ENCODE measurements at regions not wholly inside any gene's neighbourhood (a gene's known extent, or its start where the extent isn't known, plus 50 kb on each side); places are given as distances from the start of the nearest gene placed in this dataset.

DNA sequence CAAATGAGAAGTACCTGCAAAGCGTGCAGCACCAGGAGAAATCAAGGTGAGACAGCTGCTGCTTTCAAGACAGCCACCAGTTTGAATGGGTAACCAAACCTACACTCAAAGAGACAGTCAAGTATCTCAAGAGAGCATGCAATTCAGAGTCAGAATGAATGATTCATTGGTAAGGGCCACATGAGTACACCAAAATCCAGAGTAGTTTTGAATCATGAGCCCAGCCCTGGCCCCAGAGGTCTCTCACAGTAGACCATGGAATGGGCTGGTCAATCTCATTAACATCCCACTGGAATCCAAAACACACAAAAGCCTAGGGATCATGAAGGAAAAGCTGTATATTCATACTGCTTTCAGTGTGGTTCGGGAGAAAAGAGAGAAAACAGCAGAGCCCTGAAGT is 242.8 kb downstream of the TBL1XR1 start:
- no peak for DNase-seq (ENCODE audit: low spot score)
- TF ChIP-seq CTCF (IDR thresholded peaks at IDR 0.05; ENCODE audit: extremely low read depth, missing control alignments), result no peak

DNA sequence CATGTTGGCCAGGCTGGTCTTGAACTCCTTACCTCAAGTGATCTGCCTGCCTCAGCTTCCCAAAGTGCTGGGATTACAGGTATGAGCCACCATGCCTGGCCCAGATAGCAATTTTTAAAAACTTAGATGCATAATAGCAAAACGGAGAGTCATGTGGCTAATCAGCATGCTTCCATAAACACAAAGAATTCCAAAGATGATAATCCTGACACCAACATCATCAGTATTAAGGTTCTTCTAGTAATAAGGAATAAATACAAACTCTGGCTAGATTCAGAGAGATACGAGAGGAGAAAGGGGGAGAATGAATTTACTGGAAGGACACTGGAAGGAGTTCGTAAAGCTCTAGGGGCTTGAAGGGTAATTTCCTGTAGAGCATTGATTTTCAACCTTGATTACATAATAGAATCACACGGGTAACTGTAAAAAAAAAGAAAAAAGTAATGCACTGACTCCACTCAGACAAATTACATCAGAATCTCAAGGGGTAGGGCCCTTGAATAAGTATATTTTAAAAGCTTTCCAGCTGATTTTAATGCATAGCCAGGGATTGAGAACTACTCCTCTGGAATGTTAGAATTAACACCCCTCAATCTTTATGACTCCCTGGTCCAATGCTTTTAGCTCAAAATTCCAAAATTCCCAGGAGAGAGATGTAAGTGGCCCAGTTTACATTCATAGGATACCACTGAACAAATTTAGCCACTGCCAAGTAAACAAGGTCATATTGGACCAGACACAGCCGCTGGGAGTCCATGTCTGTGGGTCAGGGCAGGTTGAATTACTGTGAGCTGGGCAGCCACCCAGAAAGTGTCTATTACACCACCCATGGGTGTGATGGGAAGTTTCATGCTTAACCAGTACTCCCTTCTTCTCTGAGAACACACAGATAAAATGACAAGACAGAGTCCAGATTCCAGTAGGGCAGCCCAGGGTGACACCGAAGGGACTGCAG is 243.9 kb downstream of the TBL1XR1 start:
- no peak for DNase-seq (ENCODE audit: low spot score)
- no peak for TF ChIP-seq CTCF (IDR thresholded peaks at IDR 0.05; ENCODE audit: extremely low read depth, missing control alignments)

- no peak for DNase-seq (ENCODE audit: low spot score)
- no peak for TF ChIP-seq CTCF (IDR thresholded peaks at IDR 0.05; ENCODE audit: extremely low read depth, missing control alignments)
Observed at GRCh38 chr3:176951586-176952292, 245.5 kb downstream of the TBL1XR1 start.

GRCh38 chr3:176951144-176951543 is 246.1 kb downstream of the TBL1XR1 start:
- no peak for DNase-seq (ENCODE audit: low spot score)
- TF ChIP-seq CTCF (IDR thresholded peaks at IDR 0.05; ENCODE audit: extremely low read depth, missing control alignments), result no peak

GRCh38 chr3:176950743-176951142 is 246.5 kb downstream of the TBL1XR1 start:
- DNase-seq (ENCODE audit: low spot score), result no peak
- no peak for TF ChIP-seq CTCF (IDR thresholded peaks at IDR 0.05; ENCODE audit: extremely low read depth, missing control alignments)

GRCh38 chr3:176948151-176948550 is 249.1 kb downstream of the TBL1XR1 start:
- no peak for TF ChIP-seq CTCF (IDR thresholded peaks at IDR 0.05; ENCODE audit: extremely low read depth, missing control alignments)
- DNase-seq (ENCODE audit: low spot score), result no peak

DNA sequence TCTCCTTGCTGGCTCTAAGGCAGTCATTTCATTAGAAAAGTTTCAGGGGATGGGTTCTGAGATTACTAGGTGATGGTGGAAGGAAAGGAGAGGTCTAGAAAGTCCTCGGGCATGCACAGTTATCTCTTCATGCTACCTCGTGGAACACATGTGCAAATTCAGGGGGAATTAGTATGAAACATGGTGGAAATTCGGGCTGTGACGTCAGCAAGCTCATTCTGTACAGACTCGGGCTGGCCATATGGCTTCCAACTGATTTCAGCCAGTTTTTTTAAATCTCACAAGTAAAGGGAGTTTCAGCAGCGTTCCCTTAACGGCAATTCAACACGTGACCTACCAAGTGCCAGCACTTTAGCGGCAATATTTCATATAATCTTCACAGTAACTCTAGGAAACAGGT is 251.1 kb downstream of the TBL1XR1 start:
- DNase-seq (ENCODE audit: low spot score), result no peak
- TF ChIP-seq CTCF (IDR thresholded peaks at IDR 0.05; ENCODE audit: extremely low read depth, missing control alignments), result no peak
